ENCODE measurements at regions not wholly inside any gene's neighbourhood (a gene's known extent, or its start where the extent isn't known, plus 50 kb on each side); places are given as distances from the start of the nearest gene placed in this dataset.
A peak's percentile ranks its signal among the peaks of the same experiment; 100 is the strongest.
"Not testable (repeated sequence)": the region's sequence is repeated elsewhere in the genome, so short reads cannot be mapped to it uniquely, and the experiment has no call there.

DNA sequence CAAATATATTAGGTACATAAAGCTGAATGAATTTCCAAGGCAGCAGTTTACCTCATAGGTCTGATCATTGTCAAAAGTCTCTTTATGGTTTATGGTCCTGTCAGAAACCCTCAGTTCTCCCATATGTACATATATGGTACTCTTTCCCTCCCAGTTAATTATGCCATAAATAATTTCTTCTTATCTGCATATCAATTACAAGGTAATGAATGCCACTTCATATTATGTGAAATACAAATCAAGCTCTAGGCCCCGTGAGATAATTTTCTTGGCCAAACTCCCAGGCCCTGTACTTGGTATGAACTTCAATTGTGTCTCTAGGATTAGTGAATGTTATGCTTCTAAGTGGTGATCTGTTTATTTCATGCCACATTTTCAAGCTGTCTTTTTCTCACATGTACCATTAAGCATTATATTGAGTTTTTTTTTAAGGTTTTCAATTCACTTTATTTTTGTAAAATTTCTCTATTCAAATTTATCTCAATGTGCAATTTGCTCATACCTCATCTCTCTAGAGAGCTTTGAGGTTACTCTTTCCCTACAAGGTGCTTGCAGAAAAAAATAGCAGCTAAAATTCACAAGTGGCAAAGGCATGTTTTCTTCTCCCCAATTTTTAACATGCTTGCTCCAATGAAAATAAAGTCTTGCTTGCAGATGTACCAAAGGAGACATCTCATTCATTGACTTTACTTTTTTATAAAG is 430.6 kb upstream of the VRK2 start:
- DNase-seq = no peak

DNA sequence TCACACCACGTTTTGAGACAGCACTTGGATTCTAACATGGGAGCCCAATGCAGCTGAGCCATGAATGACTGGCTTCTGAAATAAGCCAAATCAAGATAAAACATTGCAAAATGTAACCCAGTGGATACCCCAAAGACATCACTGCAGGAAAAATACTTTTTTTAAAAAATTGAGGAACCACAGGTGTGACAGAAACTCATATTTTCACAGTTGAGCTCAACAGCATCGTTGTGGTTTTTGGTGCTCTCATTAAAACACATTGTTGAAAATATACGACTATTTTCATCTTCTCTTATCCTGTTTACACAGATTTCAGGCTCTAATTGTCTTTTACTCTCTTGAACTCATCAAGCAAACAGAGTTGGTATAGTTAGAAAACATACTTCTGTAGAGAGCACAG is 429.3 kb upstream of the VRK2 start:
- no peak for DNase-seq

DNA sequence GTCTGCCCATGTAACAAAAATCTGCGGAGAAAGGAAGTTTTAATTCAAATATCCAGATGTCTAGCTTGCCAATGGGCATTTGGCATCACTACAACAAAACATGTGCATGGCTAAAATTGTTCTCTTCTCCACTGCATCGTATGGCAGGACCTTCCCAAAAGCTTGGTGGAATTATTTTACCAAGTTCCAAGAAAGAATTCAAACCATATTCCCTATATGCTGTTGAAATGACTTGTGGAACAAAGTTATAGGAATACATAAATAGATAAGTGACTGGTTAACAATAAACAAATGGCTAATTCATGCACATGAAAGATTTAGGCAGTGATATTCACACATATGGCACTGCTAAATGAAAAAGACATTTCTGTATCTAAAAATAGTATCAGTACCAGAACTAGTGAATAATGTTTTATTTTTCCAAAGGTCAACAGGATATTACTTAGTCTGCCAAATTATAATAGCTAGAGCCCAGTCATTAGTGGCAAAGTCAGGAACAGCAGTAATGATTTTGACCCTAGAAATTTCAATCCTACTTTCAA is 425.4 kb upstream of the VRK2 start:
- DNase-seq = no peak

DNA sequence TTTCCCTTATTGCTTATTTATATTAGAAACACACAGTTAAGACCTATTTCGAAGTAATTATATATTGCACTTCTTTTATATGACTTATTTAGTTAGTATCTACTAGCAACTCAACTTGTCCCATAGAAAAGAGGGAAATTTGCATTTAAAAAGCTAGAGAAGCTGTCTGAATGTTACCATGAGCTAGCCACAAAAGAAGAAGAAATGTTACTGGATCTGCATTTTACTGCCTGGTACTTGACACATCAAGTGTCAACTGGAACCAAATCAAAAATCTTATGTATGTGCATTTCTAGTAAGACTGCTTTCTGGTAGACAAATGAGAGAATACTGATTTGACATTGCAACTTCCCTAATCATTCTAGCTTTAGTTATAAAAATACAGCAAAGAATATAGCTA is 424.6 kb upstream of the VRK2 start:
- no peak for DNase-seq

DNA sequence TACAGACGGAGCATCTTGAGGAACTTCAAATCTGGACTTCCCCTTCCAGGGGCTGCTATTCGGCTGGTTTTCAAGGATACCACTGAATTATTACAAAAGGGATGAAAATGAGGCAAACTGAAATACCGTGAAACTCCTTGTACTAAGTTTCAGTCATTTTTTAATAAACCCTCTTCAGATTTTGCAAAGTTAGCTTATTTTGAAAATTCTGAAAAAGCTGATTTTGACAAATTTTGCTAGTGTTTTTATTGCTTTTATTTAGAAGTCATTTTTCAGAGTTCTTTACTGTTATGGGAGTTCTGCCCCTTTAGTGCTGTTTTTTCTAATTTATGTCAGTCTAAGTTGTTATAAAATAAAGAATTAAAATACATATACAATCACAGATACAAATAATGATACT is 390.4 kb upstream of the VRK2 start:
- no peak for DNase-seq

DNA sequence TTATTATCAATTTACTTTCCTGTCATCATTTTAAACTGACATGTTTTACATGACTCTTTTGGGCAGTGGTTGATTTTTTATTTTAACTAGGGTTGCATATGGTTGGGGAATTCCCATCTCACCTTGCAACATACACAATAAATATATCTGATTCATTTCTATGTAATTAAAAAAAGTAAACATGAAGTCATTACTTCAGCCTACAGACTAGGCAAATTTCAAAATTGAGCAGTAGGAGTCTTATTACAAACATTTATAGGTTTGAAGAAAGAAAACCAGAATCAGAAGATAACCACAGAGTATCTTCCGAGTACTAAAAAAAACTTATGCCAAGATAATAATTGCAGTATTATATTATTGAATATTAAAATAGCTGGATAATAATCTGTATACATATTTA is 377.0 kb upstream of the VRK2 start:
- no peak for DNase-seq

DNA sequence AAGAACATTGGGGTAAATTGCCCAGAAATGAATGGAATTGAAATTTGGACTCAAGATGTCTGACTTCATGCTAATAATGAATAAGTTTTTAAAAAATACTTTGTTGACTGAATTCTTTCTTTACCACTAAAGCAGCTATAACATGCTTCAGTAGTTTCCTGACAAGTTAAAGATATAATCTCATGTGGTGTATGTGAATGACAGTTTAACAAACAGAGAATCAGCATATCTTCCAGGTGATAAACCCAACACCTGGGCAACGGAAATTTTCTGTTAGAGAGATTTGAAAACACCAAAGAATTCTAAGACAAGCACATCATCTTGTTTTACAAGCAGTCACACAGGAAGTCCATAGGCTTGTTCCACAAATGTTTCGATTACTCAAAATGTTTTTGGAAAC is 372.6 kb upstream of the VRK2 start:
- DNase-seq = no peak

DNA sequence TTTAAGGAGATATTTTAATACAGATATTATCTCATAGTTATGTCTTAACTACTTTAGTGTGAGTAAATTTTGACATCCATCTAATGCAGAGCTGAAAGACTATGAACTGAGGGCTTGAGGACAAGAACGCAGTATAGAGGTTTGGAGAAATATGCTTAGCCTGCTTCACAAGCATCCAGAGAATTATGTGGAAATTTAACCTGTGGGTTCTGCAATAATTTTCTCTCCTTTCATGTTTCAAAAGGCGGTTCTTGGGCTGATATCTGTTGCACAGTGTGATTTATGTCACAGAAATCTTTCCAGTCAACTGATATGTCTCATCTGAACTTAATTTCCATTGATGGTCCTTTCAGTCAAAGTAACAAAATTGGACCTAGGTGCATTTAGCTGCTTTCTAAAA is 371.9 kb upstream of the VRK2 start:
- DNase-seq = no peak

DNA sequence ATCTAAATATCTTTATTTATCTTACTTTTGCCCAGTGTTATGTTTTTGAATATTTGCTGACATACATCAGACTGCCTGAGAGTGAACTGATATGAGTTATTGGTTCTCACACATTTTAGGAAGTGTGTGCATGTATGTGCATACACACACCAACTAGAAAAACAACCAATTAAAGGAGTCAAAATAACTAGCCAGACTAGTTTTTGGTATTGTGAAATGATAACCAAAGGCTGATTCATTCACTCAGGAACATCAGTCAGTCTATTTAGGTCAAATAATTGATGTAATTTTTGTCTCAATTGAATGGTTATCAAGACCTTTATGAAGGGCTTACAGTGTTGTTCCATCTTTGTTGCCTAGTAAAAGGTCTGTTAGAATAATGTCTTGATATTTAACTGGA is 369.3 kb upstream of the VRK2 start:
- no peak for DNase-seq

DNA sequence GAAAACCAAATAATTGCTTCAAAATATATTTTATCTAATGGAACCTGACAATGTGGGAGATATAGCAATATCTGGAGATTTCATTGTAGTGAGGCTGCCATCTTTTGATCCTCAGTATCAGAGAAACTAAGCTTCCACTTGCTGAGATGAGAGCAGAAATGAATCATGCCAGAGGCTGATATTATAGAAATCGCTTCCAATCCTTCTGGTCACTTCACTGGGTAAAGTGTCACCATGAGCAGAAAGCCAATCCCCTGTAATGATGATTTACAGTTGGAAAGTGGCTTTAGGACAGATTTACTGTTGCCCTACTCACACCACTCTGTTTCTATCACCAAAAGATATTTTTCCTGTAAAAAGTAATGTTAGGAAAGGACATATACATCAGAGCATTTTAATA is 365.0 kb upstream of the VRK2 start:
- no peak for DNase-seq

DNA sequence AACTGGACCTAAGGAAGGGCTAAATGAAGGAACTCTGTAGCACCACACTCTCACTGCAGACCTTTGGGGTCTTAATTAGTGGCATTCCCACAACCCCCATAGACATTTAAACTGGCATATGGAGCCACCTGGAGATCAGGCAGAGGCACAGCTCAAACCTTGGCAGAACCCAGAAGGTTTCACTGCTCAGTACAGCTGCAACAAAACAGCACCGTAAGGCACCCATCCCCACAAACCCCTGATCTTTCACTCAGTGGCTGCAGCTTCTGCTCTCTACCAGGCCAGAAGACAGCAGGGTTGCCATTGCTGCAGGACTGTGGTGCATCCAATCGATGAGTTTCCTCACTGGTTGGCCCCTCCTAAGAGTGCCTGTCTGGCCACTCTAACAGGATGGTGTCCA is 361.6 kb upstream of the VRK2 start:
- DNase-seq = no peak

DNA sequence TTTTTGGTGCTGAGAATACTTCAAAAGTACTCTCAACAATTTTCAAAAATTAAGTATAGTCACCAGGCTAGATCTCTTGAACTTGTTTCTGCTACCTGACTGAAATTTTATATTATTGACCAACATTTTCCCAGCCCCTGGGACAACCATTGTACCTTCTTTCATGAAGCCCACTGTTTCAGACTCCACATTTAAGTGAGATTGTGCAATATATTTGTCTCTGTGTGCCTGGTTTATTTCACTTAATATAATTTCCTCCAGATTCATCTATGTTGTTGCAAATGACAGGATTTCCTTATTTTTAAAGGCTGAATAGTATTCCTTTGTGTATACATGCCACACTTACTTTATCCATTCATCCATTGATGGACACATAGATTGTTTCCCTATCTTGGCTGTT is 354.2 kb upstream of the VRK2 start:
- DNase-seq = no peak

DNA sequence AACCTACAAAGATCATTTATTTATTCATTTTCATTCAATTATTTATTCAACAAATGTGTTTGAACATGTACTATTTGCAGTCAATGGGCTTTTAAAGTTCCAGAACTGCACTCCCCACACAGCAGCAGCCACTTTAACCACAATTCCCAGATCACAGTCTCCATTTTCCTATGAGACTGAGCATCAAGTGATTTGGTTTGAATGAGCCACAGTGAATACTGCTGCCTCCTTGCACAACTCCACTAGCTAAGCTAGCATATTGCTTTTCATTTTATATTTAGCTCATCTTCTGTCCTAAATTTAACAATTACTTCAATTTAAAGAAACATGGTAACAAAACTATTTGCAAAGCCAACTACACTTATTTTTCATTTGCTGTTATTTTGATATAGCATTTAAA is 353.4 kb upstream of the VRK2 start:
- DNase-seq = no peak

DNA sequence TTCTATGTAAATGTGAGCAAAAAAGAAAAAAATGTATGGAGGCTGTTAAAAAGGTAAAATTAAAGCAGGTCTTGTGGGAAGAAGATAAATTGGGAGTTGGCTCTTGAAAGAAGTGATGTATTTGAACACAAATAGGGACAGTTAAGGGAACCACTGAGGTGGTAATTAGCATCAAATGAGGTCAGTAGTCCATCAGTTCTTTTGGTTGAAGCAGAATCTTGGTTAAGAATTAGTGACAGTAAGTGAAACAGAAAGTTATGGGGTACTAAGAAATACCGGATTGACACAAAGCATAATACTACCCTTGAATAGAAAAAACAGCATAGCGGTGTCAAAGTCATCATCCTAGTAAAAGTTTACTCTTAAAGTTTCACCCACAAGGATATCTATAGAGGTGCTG is 352.6 kb upstream of the VRK2 start:
- no peak for DNase-seq

DNA sequence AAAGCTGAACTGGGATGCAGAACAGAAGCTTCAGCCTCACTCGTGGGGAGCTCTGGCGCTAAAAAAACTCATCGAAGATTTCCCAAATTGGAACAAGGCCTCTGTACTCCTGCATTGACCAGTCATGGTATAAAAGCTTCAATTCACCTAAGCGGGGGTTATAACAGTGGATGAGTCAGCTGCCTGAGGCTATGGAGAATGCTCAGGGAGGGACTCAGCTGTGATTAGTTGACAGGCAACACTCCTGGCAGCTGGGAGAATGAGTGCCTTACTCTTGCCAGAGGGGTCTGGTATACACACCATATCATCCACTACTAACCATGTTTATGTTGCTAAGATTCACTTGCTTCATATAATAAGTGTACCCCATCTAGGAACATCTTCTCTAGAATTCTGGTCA is 350.6 kb upstream of the VRK2 start:
- no peak for DNase-seq

DNA sequence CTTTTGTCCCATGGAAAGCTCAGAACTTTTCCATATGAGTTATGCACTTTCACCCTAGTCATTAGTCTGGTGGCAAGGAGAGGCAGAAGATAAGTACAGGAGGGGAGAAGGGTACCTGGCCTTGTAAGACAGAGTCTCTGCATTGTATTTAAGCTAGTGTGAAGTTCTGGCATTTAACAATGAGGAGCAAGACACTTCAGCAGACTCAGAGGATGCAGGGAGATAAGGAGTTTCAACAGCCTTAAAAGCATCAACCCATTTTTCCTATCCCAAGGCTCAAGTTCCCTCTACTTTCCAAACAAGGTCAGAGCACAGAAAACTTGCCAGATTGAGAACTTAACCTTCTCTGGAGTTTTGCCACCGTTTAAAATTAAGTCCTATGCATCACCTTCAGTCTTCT is 348.2 kb upstream of the VRK2 start:
- DNase-seq = no peak

DNA sequence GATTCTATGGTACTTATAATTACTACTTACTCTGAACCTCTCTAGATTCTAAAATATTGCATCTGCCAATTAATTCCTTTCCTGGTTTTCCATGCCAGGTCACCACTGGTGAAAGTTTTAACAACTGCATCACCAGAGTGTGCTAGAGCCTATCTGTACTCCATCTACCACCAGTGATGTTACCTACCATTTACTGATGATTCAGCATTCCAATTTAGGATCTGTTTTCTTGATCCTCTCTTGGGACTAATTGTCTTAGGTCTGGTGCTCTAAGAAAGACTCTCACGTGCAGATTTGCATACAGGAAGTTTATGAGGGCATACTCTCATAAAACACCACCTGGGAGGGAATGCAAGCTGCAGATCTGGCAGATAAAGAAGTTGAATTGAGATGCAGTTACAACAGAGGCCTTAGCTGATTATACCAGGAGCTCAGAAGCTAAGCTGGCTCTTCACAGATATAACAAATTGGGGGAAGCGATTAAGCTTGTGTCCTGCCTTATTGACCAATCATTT is 347.6 kb upstream of the VRK2 start:
- DNase-seq = no peak

DNA sequence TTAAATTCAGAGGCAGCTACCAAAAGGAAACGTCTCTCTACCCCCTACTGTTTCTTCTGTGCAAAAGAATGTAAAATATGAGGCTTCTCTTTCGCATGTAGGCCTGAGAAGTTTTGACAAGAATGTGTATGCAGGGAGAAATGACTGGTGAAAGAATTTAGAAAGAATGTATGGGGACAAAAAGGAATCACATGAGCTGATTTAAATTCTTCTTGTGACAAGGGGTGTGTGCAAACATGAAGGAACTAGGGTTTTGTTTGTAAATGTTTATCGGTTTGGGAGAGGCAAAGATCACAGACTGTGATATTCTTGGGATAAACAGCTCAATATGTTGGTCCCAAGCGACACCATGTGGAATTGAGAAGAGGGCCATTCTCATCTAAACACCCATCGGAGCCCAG is 345.2 kb upstream of the VRK2 start:
- no peak for DNase-seq

DNA sequence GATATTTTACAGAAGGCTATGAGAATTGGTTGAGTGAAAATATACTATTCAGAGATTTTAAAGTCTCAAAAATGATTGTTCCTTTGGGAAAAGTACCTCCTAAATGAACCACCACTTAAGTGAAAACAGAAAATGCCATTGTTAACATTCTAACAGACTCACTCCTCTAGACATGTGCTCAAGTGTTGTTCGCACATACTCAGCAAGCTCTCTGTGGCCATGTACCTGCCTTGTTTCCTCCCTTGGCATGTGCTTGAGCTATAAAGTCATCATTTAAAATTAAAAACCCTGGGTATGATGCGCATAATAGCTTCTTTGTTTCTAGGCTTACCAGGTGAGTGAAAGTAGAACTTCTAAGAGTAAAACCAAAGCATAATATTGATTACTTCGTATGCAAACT is 343.2 kb upstream of the VRK2 start:
- DNase-seq = no peak

DNA sequence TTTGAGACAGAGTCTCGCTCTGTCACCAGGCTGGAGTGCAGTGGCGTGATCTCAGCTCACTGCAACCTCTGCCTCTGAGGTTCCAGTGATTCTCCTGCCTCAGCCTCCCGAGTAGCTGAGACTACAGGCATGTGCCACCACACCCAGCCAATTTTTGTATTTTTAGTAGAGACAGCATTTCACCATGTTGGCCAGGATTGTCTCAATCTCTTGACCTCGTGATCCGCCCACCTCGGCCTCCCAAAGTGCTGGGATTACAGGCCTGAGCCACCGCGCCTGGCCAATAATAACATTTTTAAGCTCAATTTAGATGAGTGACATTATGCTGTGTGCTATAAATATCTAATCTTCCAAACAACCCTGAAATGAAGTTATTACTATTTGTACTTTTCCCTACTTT is 338.8 kb upstream of the VRK2 start:
- not testable (repeated sequence) for DNase-seq

DNA sequence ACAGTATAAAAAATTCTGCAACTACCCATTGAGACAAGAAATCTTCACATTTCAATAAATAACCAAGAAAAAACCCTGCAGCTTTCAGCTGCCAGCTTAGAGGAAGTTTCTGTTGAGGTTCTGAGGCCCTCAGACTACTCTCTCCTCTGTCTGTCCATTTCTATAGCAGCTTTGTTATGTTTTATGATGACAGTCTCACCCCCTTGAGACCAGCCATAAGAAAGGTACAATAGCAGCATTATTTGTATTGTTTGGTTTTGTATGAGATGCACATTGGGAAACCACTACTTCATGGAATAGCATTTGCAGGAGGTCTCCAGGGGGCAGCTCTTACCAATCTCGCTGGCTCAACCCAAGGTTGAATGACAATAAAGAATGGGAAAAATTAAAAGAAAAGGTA is 334.6 kb upstream of the VRK2 start:
- no peak for DNase-seq

DNA sequence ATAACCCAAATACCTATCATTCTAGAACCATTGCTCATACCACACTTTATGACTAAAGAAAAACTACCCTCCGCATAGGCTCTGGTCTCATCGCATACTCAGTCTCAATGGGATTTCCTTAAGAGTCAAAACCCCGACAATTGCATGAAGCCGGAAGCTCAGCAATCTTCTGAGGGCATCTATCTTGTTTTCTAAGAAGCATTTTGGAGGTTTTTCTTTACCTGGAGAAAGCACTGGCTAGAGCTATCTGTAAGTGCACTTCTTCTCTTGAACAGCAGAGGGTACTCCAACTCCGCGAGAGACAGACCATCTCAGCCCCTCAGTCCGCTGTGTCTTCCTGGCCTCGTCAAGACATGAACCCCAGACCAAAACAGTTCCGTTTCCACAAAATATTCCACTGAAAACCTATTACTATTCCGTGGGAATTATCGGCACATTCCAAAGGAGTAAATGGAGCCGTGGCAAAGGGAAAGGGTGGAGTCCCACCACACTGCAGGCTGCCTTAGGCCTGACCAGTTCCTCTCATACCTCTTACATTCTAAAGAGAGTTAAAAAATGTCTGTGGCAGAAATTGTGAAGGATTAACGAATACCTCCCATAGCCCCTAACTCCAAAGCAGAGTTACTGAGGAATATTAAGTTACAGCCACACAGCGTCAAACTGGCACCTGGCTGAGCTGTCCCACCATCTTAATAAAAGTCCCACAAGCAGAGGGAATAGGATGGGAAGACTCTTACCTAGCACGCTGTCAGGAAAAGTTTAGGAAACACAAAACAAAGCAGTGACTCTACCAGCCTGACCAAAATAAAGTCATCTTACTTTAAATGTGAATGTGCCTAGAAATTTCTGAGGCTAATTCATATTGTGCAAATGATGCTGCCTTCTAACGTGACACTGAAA is 325.6 kb upstream of the VRK2 start:
- peak; percentile 52 for DNase-seq

DNA sequence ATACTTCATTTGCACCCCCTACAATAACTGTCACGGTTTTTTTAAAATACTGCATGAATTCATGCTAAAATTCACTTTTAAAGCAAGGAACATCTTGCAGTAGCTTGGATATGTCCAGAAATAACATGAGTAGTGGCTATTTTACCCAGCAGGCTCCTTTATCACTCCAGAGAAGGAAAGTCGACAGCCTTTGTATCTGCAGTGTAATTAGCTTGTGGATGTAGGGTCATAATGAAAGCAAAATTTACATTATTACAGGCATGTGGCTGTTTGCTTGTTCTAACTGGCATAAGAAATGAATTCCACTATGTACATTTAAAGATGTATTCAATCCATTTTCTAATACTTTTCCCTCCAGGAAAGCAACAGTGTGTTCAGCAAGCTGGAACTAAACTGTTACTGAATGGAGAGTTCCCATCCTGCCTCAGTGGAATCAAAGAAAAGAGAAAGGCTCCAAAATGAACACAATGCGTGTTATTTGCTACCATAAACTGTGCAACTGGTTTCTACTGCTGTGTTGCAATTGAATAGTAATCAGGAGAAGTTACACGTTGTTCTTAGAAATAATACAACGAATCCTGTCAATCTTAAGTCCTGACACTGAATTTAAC is 321.2 kb upstream of the VRK2 start:
- no peak for DNase-seq
